ENCODE measurements at regions not wholly inside any gene's neighbourhood (a gene's known extent, or its start where the extent isn't known, plus 50 kb on each side); places are given as distances from the start of the nearest gene placed in this dataset.

DNA sequence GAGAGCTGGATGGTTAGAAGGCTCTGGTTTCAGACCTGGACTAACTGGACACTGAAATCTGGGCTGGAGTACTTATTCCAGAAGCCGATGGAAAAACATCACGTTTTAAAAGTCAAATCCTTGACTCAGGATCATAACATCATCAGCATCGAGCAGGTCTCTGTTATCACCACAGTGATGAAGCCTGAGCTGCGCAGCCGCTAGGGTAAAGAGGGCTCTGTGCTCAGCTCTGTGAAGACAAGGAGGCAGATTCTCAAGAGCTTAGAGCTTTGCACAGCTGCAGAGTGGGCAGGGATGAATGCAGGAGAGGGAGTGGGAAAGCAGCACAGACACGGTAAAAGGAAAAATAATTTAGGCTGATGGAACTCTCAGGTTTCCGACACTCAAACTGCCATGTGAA, 208.8 kb upstream of the TAS2R1 start:
- DNase-seq (ENCODE audit: low spot score), result no peak
- Mint-ChIP-seq H3K27me3 (ENCODE audit: unreplicated experiment) (peaks cover 1% of the 10 kb centered on the region), H3K9me3 (ENCODE audit: unreplicated experiment) (no peaks in the 10 kb centered on the region), H3K27ac (ENCODE audit: unreplicated experiment) (no peak overlapping the region), H3K36me3 (ENCODE audit: low read depth, unreplicated experiment) (no peaks in the 10 kb centered on the region), H3K4me3 (ENCODE audit: unreplicated experiment) (no peak overlapping the region), H3K4me1 (ENCODE audit: unreplicated experiment) (peaks cover 12% of the 10 kb centered on the region)
- TF ChIP-seq, protein P1, sequence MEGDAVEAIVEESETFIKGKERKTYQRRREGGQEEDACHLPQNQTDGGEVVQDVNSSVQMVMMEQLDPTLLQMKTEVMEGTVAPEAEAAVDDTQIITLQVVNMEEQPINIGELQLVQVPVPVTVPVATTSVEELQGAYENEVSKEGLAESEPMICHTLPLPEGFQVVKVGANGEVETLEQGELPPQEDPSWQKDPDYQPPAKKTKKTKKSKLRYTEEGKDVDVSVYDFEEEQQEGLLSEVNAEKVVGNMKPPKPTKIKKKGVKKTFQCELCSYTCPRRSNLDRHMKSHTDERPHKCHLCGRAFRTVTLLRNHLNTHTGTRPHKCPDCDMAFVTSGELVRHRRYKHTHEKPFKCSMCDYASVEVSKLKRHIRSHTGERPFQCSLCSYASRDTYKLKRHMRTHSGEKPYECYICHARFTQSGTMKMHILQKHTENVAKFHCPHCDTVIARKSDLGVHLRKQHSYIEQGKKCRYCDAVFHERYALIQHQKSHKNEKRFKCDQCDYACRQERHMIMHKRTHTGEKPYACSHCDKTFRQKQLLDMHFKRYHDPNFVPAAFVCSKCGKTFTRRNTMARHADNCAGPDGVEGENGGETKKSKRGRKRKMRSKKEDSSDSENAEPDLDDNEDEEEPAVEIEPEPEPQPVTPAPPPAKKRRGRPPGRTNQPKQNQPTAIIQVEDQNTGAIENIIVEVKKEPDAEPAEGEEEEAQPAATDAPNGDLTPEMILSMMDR (IDR thresholded peaks at IDR 0.05; ENCODE audit: unreplicated experiment), result no peak

DNA sequence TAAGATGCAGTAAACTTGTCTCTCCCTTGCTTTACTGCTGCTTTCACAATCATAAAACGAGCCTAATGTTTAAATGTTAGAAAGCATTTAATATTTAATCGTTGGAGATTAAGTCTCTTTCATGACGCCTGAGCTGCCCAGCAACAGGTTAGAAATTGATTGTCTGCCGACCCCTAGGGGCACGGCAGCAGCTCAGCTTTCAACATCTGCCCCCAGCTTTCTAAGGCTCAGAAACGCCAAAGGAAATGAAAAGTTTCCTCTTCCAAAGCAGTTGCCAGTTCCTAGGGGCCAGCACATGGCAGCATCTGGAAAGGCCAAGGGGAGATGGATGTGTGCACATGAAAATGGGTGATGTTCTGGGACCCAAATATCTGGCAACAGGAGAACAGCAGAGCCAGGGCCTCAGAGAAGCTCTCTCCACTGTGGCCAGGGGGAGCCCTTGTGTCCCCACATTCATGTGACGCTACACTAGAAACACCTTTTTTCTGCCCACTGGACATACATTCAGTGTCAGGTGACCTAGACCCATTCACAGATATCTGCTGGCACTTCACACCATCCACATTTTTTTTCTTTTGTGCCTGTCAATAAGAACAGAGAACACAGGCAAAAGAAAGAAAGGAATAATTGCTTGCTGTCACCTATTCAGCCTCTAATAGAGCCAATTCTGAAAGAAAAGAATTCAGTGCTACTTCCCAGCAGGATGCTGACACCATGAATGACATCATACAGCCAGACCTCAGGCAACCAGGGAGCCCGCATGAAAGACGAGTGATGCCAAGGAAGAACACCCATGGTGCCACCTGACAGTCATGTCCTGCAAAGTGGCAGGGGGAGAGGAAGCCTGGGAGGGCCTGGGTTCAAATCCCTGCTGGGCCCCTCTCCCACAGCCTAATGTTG, 205.0 kb upstream of the TAS2R1 start:
- peak; percentile 8 for DNase-seq (ENCODE audit: low spot score)
- no peak overlapping the region for H3K27ac Mint-ChIP-seq (ENCODE audit: unreplicated experiment)
- TF ChIP-seq, protein P1 (IDR thresholded peaks at IDR 0.05; ENCODE audit: unreplicated experiment), result no peak
- peaks cover 17% of the 10 kb centered on the region for H3K4me1 Mint-ChIP-seq (ENCODE audit: unreplicated experiment)
- no peak overlapping the region for H3K4me3 Mint-ChIP-seq (ENCODE audit: unreplicated experiment)
- H3K27me3 Mint-ChIP-seq (ENCODE audit: unreplicated experiment), result no peaks in the 10 kb centered on the region
- no peaks in the 10 kb centered on the region for H3K9me3 Mint-ChIP-seq (ENCODE audit: unreplicated experiment)
- no peaks in the 10 kb centered on the region for H3K36me3 Mint-ChIP-seq (ENCODE audit: low read depth, unreplicated experiment)

DNA sequence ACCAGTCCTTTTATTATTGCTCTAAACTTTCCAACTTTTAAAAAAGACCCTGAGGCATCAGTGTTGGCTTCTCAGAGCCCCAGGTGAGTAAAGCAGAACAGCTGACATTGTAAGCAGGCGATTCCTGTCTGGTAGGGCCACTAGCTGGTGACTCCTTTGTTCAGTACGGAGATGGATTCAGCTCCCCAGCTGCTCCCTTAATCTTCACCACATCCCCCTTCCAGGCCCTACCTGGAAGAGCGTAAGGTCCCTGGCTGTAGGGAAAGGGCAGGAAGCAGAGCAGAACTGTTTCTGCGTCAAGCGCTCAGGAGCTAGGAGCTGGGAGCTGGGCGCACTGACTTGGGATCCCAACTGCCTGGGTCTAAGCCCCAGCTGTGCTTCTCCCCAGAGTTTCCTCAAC, 203.7 kb upstream of the TAS2R1 start:
- no peak overlapping the region for H3K4me3 Mint-ChIP-seq (ENCODE audit: unreplicated experiment)
- TF ChIP-seq, protein P1 (IDR thresholded peaks at IDR 0.05; ENCODE audit: unreplicated experiment), result no peak
- H3K9me3 Mint-ChIP-seq (ENCODE audit: unreplicated experiment), result no peaks in the 10 kb centered on the region
- no peaks in the 10 kb centered on the region for H3K36me3 Mint-ChIP-seq (ENCODE audit: low read depth, unreplicated experiment)
- H3K27me3 Mint-ChIP-seq (ENCODE audit: unreplicated experiment), result no peaks in the 10 kb centered on the region
- no peak overlapping the region for H3K27ac Mint-ChIP-seq (ENCODE audit: unreplicated experiment)
- DNase-seq (ENCODE audit: low spot score), result no peak
- H3K4me1 Mint-ChIP-seq (ENCODE audit: unreplicated experiment), result peaks cover 18% of the 10 kb centered on the region

DNA sequence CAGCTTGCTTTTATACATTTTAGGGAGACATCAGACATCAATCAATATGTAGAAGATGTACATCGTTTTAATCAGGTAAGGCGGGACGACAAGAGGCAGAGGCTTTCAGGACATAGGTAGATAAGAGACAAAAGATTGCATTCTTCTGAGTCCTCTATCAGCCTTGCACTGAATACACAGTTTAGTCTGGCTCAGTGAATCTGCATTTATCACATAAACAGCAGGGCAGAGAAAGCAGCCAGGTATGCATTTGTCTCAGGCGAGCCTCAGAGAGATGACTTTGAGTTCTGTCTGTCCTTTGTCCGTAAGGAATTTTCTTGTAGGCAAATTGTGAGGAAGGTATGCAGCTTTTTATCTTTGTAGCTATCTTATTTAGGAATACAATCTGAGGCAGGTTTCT, 202.8 kb upstream of the TAS2R1 start:
- no peaks in the 10 kb centered on the region for H3K36me3 Mint-ChIP-seq (ENCODE audit: low read depth, unreplicated experiment)
- H3K4me1 Mint-ChIP-seq (ENCODE audit: unreplicated experiment), result peaks cover 19% of the 10 kb centered on the region
- no peaks in the 10 kb centered on the region for H3K9me3 Mint-ChIP-seq (ENCODE audit: unreplicated experiment)
- no peak for DNase-seq (ENCODE audit: low spot score)
- no peaks in the 10 kb centered on the region for H3K27me3 Mint-ChIP-seq (ENCODE audit: unreplicated experiment)
- no peak overlapping the region for H3K27ac Mint-ChIP-seq (ENCODE audit: unreplicated experiment)
- no peak overlapping the region for H3K4me3 Mint-ChIP-seq (ENCODE audit: unreplicated experiment)
- TF ChIP-seq, protein P1 (IDR thresholded peaks at IDR 0.05; ENCODE audit: unreplicated experiment), result no peak

DNA sequence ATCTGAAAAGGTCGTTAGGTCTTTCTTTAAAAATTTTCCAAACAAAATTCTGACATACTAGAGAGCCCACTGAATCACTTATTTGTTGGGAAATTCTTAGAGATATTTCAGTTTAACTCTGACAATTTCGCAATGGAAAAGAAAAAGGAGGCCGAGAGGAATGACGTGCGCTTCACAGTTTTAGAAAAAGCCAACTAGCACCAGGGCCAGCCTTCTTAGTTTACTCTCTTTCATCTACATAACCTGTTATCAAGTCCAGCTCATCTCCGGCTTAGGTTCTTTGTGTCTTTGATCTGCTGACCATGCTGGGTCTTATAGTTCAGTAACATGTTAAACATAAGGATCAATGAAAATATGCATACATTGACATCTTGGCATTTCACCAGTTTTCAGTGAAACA, 201.7 kb upstream of the TAS2R1 start:
- H3K4me1 Mint-ChIP-seq (ENCODE audit: unreplicated experiment), result peaks cover 19% of the 10 kb centered on the region
- no peak for DNase-seq (ENCODE audit: low spot score)
- no peak overlapping the region for H3K4me3 Mint-ChIP-seq (ENCODE audit: unreplicated experiment)

More for the DNA sequence above, 201.7 kb upstream of the TAS2R1 start:
- Mint-ChIP-seq H3K36me3 (ENCODE audit: low read depth, unreplicated experiment) (no peaks in the 10 kb centered on the region), H3K9me3 (ENCODE audit: unreplicated experiment) (no peaks in the 10 kb centered on the region), H3K27me3 (ENCODE audit: unreplicated experiment) (no peaks in the 10 kb centered on the region), H3K27ac (ENCODE audit: unreplicated experiment) (no peak overlapping the region)
- TF ChIP-seq, protein P1 (IDR thresholded peaks at IDR 0.05; ENCODE audit: unreplicated experiment), result no peak
